Thyroid gland (tissue), 4 donors: ENCODE measurements at regions not wholly inside any gene's neighbourhood (a gene's known extent, or its start where the extent isn't known, plus 50 kb on each side); places are given as distances from the start of the nearest gene placed in this dataset.

ENCODE experiments used
- POLR2A ChIP-seq, 2 donors: fragments of 450-650 bp; IDR thresholded peaks; one replicate each; pipeline ENCODE4 v1.6.1; 2017; ENCODE audit warnings: antibody characterized with exemption in 2 of 2, mild to moderate bottlenecking in 2 of 2, moderate library complexity in 1 of 2
- TF ChIP-seq, protein P1 (sequence below), 6 experiments: fragments of 200-600 bp in 3 of 6; fragments of 450-650 bp in 3 of 6; sonication (generic) in 3 of 6; IDR thresholded peaks; one replicate each; pipeline ENCODE4 v1.5.1; 2016 to 2019; ENCODE audit warnings: antibody characterized with exemption in 6 of 6, mild to moderate bottlenecking in 2 of 6, inconsistent platforms in 1 of 6, moderate library complexity in 1 of 6

DNA sequence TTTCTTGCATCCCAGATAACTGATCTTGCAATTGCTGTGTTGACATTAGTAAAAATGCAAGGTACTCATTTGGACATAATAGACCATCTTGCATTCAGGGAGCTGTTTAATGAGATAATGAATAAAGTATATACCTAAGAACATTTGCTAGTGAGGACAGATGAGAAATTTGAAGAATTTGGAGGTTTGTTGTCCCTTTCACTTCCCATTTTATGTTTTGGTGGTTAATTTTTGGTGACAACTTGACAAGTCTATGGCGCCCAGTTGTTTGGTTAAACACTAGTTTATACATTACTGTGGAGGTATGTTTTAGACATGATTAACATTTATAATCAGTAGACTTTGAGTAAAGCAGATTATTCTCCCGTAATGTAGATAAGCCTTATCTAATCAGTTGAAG is 300.2 kb upstream of the SYNCRIP start:
- TF ChIP-seq, protein P1, sequence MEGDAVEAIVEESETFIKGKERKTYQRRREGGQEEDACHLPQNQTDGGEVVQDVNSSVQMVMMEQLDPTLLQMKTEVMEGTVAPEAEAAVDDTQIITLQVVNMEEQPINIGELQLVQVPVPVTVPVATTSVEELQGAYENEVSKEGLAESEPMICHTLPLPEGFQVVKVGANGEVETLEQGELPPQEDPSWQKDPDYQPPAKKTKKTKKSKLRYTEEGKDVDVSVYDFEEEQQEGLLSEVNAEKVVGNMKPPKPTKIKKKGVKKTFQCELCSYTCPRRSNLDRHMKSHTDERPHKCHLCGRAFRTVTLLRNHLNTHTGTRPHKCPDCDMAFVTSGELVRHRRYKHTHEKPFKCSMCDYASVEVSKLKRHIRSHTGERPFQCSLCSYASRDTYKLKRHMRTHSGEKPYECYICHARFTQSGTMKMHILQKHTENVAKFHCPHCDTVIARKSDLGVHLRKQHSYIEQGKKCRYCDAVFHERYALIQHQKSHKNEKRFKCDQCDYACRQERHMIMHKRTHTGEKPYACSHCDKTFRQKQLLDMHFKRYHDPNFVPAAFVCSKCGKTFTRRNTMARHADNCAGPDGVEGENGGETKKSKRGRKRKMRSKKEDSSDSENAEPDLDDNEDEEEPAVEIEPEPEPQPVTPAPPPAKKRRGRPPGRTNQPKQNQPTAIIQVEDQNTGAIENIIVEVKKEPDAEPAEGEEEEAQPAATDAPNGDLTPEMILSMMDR (IDR thresholded peaks at IDR 0.05) = no peak
- no peak for TF ChIP-seq POLR2A (IDR thresholded peaks at IDR 0.05)
